ENCODE measurements at regions not wholly inside any gene's neighbourhood (a gene's known extent, or its start where the extent isn't known, plus 50 kb on each side); places are given as distances from the start of the nearest gene placed in this dataset.

DNA sequence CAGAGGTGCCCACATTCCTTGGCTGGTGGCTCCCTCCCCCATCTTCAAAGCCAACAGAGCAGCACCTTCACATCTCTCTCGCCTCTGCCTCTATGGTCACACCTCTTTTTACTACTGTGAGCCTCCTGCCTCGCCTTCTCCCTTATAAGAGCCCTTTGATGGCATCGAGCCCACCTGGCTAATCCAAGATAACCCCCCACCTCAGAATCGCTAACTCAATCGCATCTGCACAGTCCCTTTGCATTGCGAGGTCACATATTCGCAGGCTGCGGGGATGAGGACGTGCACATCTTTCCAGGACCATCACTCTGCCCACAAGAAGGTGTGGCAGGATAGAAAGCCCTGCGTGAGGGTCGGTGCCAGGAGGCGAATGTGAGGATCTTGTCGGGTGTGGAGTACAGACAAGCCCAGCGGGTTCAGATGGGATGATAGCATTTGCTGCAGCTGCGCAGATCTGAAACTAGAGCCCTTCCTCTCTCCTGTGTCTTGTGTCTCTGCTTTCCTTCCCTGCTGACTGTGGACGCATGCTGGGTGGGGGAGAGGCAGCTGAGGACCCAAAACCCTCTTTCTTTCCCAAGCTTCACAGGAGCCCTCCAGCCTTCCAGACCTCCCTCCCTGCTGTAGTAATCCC lies 148.3 kb upstream of the HDAC4 start:
- no peak for TF ChIP-seq CTCF (conservative IDR thresholded peaks at IDR 0.05; ENCODE audit: low read depth in 2 of 2)
- TF ChIP-seq, protein P1, sequence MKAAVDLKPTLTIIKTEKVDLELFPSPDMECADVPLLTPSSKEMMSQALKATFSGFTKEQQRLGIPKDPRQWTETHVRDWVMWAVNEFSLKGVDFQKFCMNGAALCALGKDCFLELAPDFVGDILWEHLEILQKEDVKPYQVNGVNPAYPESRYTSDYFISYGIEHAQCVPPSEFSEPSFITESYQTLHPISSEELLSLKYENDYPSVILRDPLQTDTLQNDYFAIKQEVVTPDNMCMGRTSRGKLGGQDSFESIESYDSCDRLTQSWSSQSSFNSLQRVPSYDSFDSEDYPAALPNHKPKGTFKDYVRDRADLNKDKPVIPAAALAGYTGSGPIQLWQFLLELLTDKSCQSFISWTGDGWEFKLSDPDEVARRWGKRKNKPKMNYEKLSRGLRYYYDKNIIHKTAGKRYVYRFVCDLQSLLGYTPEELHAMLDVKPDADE (IDR thresholded peaks at IDR 0.05), result no peak
- no peak for TF ChIP-seq POLR2AphosphoS5 (IDR thresholded peaks at IDR 0.05; ENCODE audit: low read depth)
- no peak for TF ChIP-seq CREB1 (CRISPR knock-in tag; IDR thresholded peaks at IDR 0.05; ENCODE audit: low read depth)
- no peak for TF ChIP-seq JUNB (IDR thresholded peaks at IDR 0.05; ENCODE audit: unreplicated experiment)
